ENCODE measurements at regions not wholly inside any gene's neighbourhood (a gene's known extent, or its start where the extent isn't known, plus 50 kb on each side); places are given as distances from the start of the nearest gene placed in this dataset.
"Not testable (repeated sequence)": the region's sequence is repeated elsewhere in the genome, so short reads cannot be mapped to it uniquely, and the experiment has no call there.

- H3K4me3 ChIP-seq (ENCODE audit: low read depth, low read length) = no peak overlapping the region
- TF ChIP-seq CTCF (IDR thresholded peaks at IDR 0.05; ENCODE audit: insufficient read depth, low read depth, low read length) = no peak
- DNase-seq (ENCODE audit: low read depth) = no peak
Observed at GRCh38 chr6:104449918-104450317, 409.8 kb downstream of the HACE1 start.

- not testable (repeated sequence) for H3K4me3 ChIP-seq (ENCODE audit: low read depth, low read length); DNase-seq (ENCODE audit: low read depth)
Observed at GRCh38 chr6:104446101-104447080, 413.3 kb downstream of the HACE1 start.

- no peak for DNase-seq (ENCODE audit: low read depth)
- no peak for TF ChIP-seq CTCF (IDR thresholded peaks at IDR 0.05; ENCODE audit: insufficient read depth, low read depth, low read length)
- H3K4me3 ChIP-seq (ENCODE audit: low read depth, low read length) = no peak overlapping the region
Observed at GRCh38 chr6:104434519-104434918, 425.2 kb downstream of the HACE1 start.

- no peak overlapping the region for H3K4me3 ChIP-seq (ENCODE audit: low read depth, low read length)
Observed at GRCh38 chr6:104431096-104431495, 428.6 kb downstream of the HACE1 start.

GRCh38 chr6:104428184-104428583 lies 431.5 kb downstream of the HACE1 start:
- no peak for TF ChIP-seq CTCF (IDR thresholded peaks at IDR 0.05; ENCODE audit: insufficient read depth, low read depth, low read length)
- no peak overlapping the region for H3K4me3 ChIP-seq (ENCODE audit: low read depth, low read length)
- no peak for DNase-seq (ENCODE audit: low read depth)

More at GRCh38 chr6:104431096-104431495, 428.6 kb downstream of the HACE1 start:
- no peak for DNase-seq (ENCODE audit: low read depth)
- TF ChIP-seq CTCF (IDR thresholded peaks at IDR 0.05; ENCODE audit: insufficient read depth, low read depth, low read length) = no peak

- no peak overlapping the region for H3K4me3 ChIP-seq (ENCODE audit: low read depth, low read length)
- TF ChIP-seq CTCF (IDR thresholded peaks at IDR 0.05; ENCODE audit: insufficient read depth, low read depth, low read length) = no peak
- no peak for DNase-seq (ENCODE audit: low read depth)
Observed at GRCh38 chr6:104423691-104424090, 436.0 kb downstream of the HACE1 start.

GRCh38 chr6:104421650-104422049 lies 438.1 kb downstream of the HACE1 start:
- no peak for DNase-seq (ENCODE audit: low read depth)
- H3K4me3 ChIP-seq (ENCODE audit: low read depth, low read length) = no peak overlapping the region
- no peak for TF ChIP-seq CTCF (IDR thresholded peaks at IDR 0.05; ENCODE audit: insufficient read depth, low read depth, low read length)

Data from fibroblast of villous mesenchyme (primary cell).